WTC11 (cell line): ENCODE measurements at regions not wholly inside any gene's neighbourhood (a gene's known extent, or its start where the extent isn't known, plus 50 kb on each side); places are given as distances from the start of the nearest gene placed in this dataset.

Source experiments
- ATAC-seq: fragments of 200-7000 bp; cut with Tn5 transposase; 2 replicates; pipeline ENCODE4 v1.10.0; 2021; ENCODE audit warnings: mild to moderate bottlenecking, moderate library complexity
- CTCF ChIA-PET: fragments of 300-600 bp; sonication (Branson Sonifier 250); formaldehyde crosslinking; loops from one replicate; lab custom pipeline; 2021; ENCODE audit warnings: antibody characterized with exemption; lab: Charles Lee
- POLR2A ChIA-PET: fragments of 350-600 bp; sonication (Branson Sonifier 250); formaldehyde crosslinking; loops from one replicate; lab custom pipeline; 2021; ENCODE audit warnings: antibody characterized with exemption; lab: Charles Lee
- DNase-seq: peaks from one replicate; pipeline ENCODE4 v3.0.0; 2021; ENCODE audit warnings: low spot score
- H3K27ac Mint-ChIP-seq: 2 replicates; pipeline ENCODE4 v1.8.0; 2021; ENCODE audit warnings: mixed read lengths
- H3K27me3 Mint-ChIP-seq: 2 replicates; pipeline ENCODE4 v1.8.0; 2021; ENCODE audit warnings: low read depth, mild to moderate bottlenecking, moderate library complexity, mixed read lengths
- H3K36me3 Mint-ChIP-seq: 2 replicates; pipeline ENCODE4 v1.8.0; 2021; ENCODE audit warnings: mixed read lengths
- H3K4me1 Mint-ChIP-seq: 2 replicates; pipeline ENCODE4 v1.8.0; 2022; ENCODE audit warnings: mixed read lengths
- H3K4me3 Mint-ChIP-seq: 2 replicates; pipeline ENCODE4 v1.8.0; 2021; ENCODE audit warnings: mild to moderate bottlenecking, moderate library complexity, mixed read lengths
- H3K9me3 Mint-ChIP-seq: 2 replicates; pipeline ENCODE4 v1.8.0; 2021; ENCODE audit warnings: mixed read lengths
- E2F4 ChIP-seq: sonication (generic); formaldehyde crosslinking; IDR thresholded peaks from 2 replicates; pipeline ENCODE4 v1.8.1; 2022; ENCODE audit warnings: low read depth, mild to moderate bottlenecking, moderate library complexity, missing genetic modification reagents, borderline replicate concordance
- ELF4 ChIP-seq: sonication (generic); formaldehyde crosslinking; IDR thresholded peaks from 2 replicates; pipeline ENCODE4 v1.8.1; 2022; ENCODE audit warnings: low read depth, mild to moderate bottlenecking, moderate library complexity, missing genetic modification reagents
- EMX1 ChIP-seq: fragments of 250-450 bp; sonication (Bioruptor Pico); IDR thresholded peaks from 2 replicates; pipeline ENCODE4 v1.8.0; 2021; ENCODE audit warnings: mild to moderate bottlenecking
- ERG ChIP-seq: fragments of 250-450 bp; sonication (Bioruptor Pico); IDR thresholded peaks from 2 replicates; pipeline ENCODE4 v1.8.0; 2021; ENCODE audit warnings: mild to moderate bottlenecking
- FOXJ3 ChIP-seq: sonication (generic); formaldehyde crosslinking; IDR thresholded peaks from 2 replicates; pipeline ENCODE4 v1.9.0; 2021; ENCODE audit warnings: missing genetic modification reagents, mild to moderate bottlenecking, borderline replicate concordance
- FOXP4 ChIP-seq: sonication (generic); formaldehyde crosslinking; IDR thresholded peaks from 2 replicates; pipeline ENCODE4 v1.8.0; 2022; ENCODE audit warnings: mild to moderate bottlenecking, missing genetic modification reagents
- GABPB1 ChIP-seq: sonication (generic); formaldehyde crosslinking; IDR thresholded peaks from 2 replicates; pipeline ENCODE4 v1.8.1; 2023; ENCODE audit warnings: mild to moderate bottlenecking, missing genetic modification reagents
- GTF2I ChIP-seq: fragments of 250-450 bp; sonication (Bioruptor Pico); conservative IDR thresholded peaks from 2 replicates; pipeline ENCODE4 v1.4.0; 2021; ENCODE audit warnings: mild to moderate bottlenecking
- IRF1 ChIP-seq: sonication (generic); formaldehyde crosslinking; IDR thresholded peaks from 2 replicates; pipeline ENCODE4 v1.8.0; 2023; ENCODE audit warnings: missing genetic modification reagents
- JAZF1 ChIP-seq: fragments of 250-450 bp; sonication (Bioruptor Pico); IDR thresholded peaks from 2 replicates; pipeline ENCODE4 v1.9.0; 2021; ENCODE audit warnings: moderate library complexity, mild to moderate bottlenecking, inconsistent platforms
- KAT7 ChIP-seq: sonication (generic); formaldehyde crosslinking; IDR thresholded peaks from 2 replicates; pipeline ENCODE4 v1.8.1; 2023; ENCODE audit warnings: missing genetic modification reagents, mild to moderate bottlenecking, borderline replicate concordance
- NR2C2 ChIP-seq: sonication (generic); formaldehyde crosslinking; IDR thresholded peaks from 2 replicates; pipeline ENCODE4 v1.8.0; 2022; ENCODE audit warnings: mild to moderate bottlenecking, missing genetic modification reagents
- NR3C1 ChIP-seq: sonication (generic); formaldehyde crosslinking; conservative IDR thresholded peaks from 2 replicates; pipeline ENCODE4 v1.8.1; 2023; ENCODE audit warnings: low read depth, mild to moderate bottlenecking, missing genetic modification reagents
- PRDM15 ChIP-seq: sonication (generic); formaldehyde crosslinking; IDR thresholded peaks from 2 replicates; pipeline ENCODE4 v1.8.0; 2022; ENCODE audit warnings: missing genetic modification reagents
- PRRX2 ChIP-seq: fragments of 250-450 bp; sonication (Bioruptor Pico); IDR thresholded peaks from 2 replicates; pipeline ENCODE4 v1.8.0; 2021; ENCODE audit warnings: mild to moderate bottlenecking
- SMAD3 ChIP-seq: sonication (generic); formaldehyde crosslinking; IDR thresholded peaks from 2 replicates; pipeline ENCODE4 v1.8.0; 2022; ENCODE audit warnings: missing genetic modification reagents, mild to moderate bottlenecking, borderline replicate concordance
- TEAD4 ChIP-seq: sonication (generic); formaldehyde crosslinking; IDR thresholded peaks from 2 replicates; pipeline ENCODE4 v1.8.0; 2022; ENCODE audit warnings: mild to moderate bottlenecking, missing genetic modification reagents
- ZNF317 ChIP-seq: sonication (generic); formaldehyde crosslinking; IDR thresholded peaks from 2 replicates; pipeline ENCODE4 v1.8.1; 2023; ENCODE audit warnings: low read depth, mild to moderate bottlenecking, moderate library complexity, missing genetic modification reagents, borderline replicate concordance
- ZNF425 ChIP-seq: fragments of 250-450 bp; sonication (Bioruptor Pico); conservative IDR thresholded peaks from 2 replicates; pipeline ENCODE4 v1.9.0; 2021; ENCODE audit warnings: mild to moderate bottlenecking
- ZNF512 ChIP-seq: sonication (generic); formaldehyde crosslinking; IDR thresholded peaks from 2 replicates; pipeline ENCODE4 v1.8.1; 2022; ENCODE audit warnings: missing genetic modification reagents, borderline replicate concordance

GRCh38 chr4:187188741-187189140 lies 465.1 kb upstream of the FAT1 start:
- Mint-ChIP-seq H3K9me3 (no peaks in the 10 kb centered on the region), H3K27me3 (no peaks in the 10 kb centered on the region), H3K4me3 (no peak overlapping the region), H3K4me1 (no peaks in the 10 kb centered on the region), H3K27ac (no peak overlapping the region), H3K36me3 (no peaks in the 10 kb centered on the region)
- DNase-seq, result no peak
- ChIA-PET POLR2A (no interaction called here), CTCF (no interaction called here)
- ATAC-seq, result no peak
- TF ChIP-seq JAZF1 (no peak), ELF4 (no peak), FOXJ3 (CRISPR knock-in tag) (no peak)

- ChIA-PET POLR2A (no interaction called here), CTCF (no interaction called here)
- ATAC-seq, result no peak
- Mint-ChIP-seq H3K9me3 (no peaks in the 10 kb centered on the region), H3K27ac (no peak overlapping the region), H3K4me1 (no peaks in the 10 kb centered on the region), H3K36me3 (no peaks in the 10 kb centered on the region), H3K4me3 (no peak overlapping the region), H3K27me3 (no peaks in the 10 kb centered on the region)
- TF ChIP-seq SMAD3 (no peak), FOXJ3 (CRISPR knock-in tag) (no peak), NR2C2 (CRISPR knock-in tag) (no peak), TEAD4 (CRISPR knock-in tag) (no peak), PRDM15 (CRISPR knock-in tag) (no peak), EMX1 (CRISPR knock-in tag) (no peak), ZNF512 (no peak), NR3C1 (no peak), PRRX2 (CRISPR knock-in tag) (no peak), FOXP4 (CRISPR knock-in tag) (no peak), GTF2I (CRISPR knock-in tag) (no peak), IRF1 (CRISPR knock-in tag) (no peak), KAT7 (no peak), E2F4 (no peak), GABPB1 (CRISPR knock-in tag) (no peak), ZNF317 (CRISPR knock-in tag) (no peak), ERG (CRISPR knock-in tag) (no peak), ZNF425 (CRISPR knock-in tag) (no peak)
- DNase-seq, result no peak
Observed at GRCh38 chr4:187190390-187190789, 466.7 kb upstream of the FAT1 start.
